ENCODE measurements at regions not wholly inside any gene's neighbourhood (a gene's known extent, or its start where the extent isn't known, plus 50 kb on each side); places are given as distances from the start of the nearest gene placed in this dataset.

GRCh38 chr12:4091016-4091743 is 182.4 kb upstream of the CCND2 start:
- no peaks in the 10 kb centered on the region for H3K9me3 ChIP-seq
- DNase-seq (ENCODE audit: low spot score in 2 of 2) = no peak
- no peak overlapping the region for H3K4me3 ChIP-seq
- H3K27ac ChIP-seq = no peak overlapping the region
- peaks cover 0 to 2% of the 10 kb centered on the region in 2 donors for H3K27me3 ChIP-seq
- TF ChIP-seq POLR2A (IDR thresholded peaks at IDR 0.05) (no peak), CTCF (IDR thresholded peaks at IDR 0.05) (no peak), POLR2AphosphoS5 (IDR thresholded peaks at IDR 0.05) (no peak)
- H3K36me3 ChIP-seq = no peaks in the 10 kb centered on the region
- intact Hi-C loops (cut with DNase I; ENCODE audit: low total_unique reads) = no loop called here
- H3K4me1 ChIP-seq = no peaks in the 10 kb centered on the region

DNA sequence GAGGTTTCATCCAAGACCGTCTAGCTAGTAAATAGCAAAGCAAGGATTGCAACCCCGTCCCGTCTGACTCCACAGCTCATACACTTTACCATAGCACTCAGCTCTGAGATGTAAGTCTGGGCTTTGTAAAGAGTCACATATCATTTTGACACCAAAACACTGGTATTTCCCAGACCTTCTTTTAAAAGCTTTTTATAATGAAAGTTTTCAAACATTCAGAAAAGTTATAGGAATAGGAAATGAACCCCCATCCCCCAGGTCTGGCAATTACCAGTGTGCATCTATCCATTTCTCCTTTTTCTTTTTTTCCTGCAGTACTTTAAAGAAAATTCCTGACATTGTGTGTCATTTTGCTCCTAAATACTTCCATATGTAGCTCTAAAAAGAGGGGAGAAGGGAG is 183.6 kb upstream of the CCND2 start:
- no peak overlapping the region for H3K27ac ChIP-seq
- no peak overlapping the region for H3K4me3 ChIP-seq
- intact Hi-C loops (cut with DNase I; ENCODE audit: low total_unique reads) = no loop called here
- TF ChIP-seq POLR2AphosphoS5 (IDR thresholded peaks at IDR 0.05) (no peak), CTCF (IDR thresholded peaks at IDR 0.05) (no peak), POLR2A (IDR thresholded peaks at IDR 0.05) (no peak)
- no peaks in the 10 kb centered on the region for H3K36me3 ChIP-seq
- H3K4me1 ChIP-seq = no peaks in the 10 kb centered on the region
- H3K27me3 ChIP-seq = peaks cover 0 to 2% of the 10 kb centered on the region in 2 donors
- no peaks in the 10 kb centered on the region for H3K9me3 ChIP-seq
- DNase-seq (ENCODE audit: low spot score in 2 of 2) = no peak

- intact Hi-C loops (cut with DNase I; ENCODE audit: low total_unique reads) = no loop called here
- no peaks in the 10 kb centered on the region for H3K36me3 ChIP-seq
- TF ChIP-seq CTCF (IDR thresholded peaks at IDR 0.05) (no peak), POLR2A (IDR thresholded peaks at IDR 0.05) (no peak), POLR2AphosphoS5 (IDR thresholded peaks at IDR 0.05) (no peak)
- no peak overlapping the region for H3K4me3 ChIP-seq
- no peak for DNase-seq (ENCODE audit: low spot score in 2 of 2)
- no peaks in the 10 kb centered on the region for H3K4me1 ChIP-seq
- no peak overlapping the region for H3K27ac ChIP-seq
- peaks cover 0 to 2% of the 10 kb centered on the region in 2 donors for H3K27me3 ChIP-seq
- H3K9me3 ChIP-seq = no peaks in the 10 kb centered on the region
These were observed 184.4 kb upstream of the CCND2 start for GRCh38 chr12:4089121-4089606.

DNA sequence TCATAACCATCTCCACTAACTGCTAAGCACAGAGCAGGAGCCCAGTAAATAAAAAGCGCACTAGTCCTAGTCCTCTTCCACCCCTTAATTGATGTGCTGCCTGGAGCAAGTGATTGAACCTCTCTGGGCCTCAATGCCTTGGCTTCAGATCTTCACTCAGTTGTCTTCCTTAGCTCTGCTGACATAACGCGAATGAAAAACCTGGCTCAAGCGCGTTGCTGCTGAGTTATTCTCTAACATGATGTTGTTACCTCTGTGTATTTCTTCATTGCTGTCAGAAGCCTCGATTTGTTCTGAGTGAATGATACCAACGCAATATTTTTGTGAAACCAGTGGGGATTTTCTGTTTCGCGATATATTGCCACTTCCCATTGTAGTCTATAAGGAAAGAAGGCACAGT is 185.1 kb upstream of the CCND2 start:
- no peak overlapping the region for H3K4me3 ChIP-seq
- H3K27me3 ChIP-seq = peaks cover 0 to 2% of the 10 kb centered on the region in 2 donors
- no peak for DNase-seq (ENCODE audit: low spot score in 2 of 2)
- intact Hi-C loops (cut with DNase I; ENCODE audit: low total_unique reads) = no loop called here
- no peaks in the 10 kb centered on the region for H3K9me3 ChIP-seq
- no peak overlapping the region for H3K27ac ChIP-seq
- H3K36me3 ChIP-seq = no peaks in the 10 kb centered on the region
- no peaks in the 10 kb centered on the region for H3K4me1 ChIP-seq
- TF ChIP-seq CTCF (IDR thresholded peaks at IDR 0.05) (no peak), POLR2AphosphoS5 (IDR thresholded peaks at IDR 0.05) (no peak), POLR2A (IDR thresholded peaks at IDR 0.05) (no peak)

DNA sequence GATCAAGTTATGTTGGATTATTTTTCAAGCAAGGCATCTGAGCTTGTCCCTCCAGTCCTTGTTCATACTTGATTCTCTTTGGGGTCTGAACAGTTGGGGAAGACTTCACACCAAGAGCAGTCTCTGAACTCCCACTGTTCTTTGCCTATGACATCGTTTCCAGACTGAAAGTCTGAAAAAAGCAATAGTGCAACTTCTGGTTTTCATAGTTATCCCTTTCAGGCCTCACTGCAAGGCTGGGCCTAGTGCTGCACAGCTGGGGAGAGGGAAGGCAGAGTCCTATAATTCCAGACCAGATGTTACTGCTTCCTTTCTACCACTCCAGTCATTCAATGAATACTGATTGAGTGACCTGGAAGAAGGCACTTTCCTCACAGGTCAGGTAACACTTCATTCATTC is 187.1 kb upstream of the CCND2 start:
- Histone ChIP-seq H3K9me3 (no peaks in the 10 kb centered on the region), H3K27me3 (no peaks in the 10 kb centered on the region), H3K27ac (no peak overlapping the region), H3K36me3 (no peaks in the 10 kb centered on the region), H3K4me3 (no peak overlapping the region), H3K4me1 (no peaks in the 10 kb centered on the region)
- TF ChIP-seq POLR2AphosphoS5 (IDR thresholded peaks at IDR 0.05) = no peak
- no peak for TF ChIP-seq POLR2A (IDR thresholded peaks at IDR 0.05)
- TF ChIP-seq CTCF (IDR thresholded peaks at IDR 0.05) = no peak
- intact Hi-C loops (cut with DNase I; ENCODE audit: low total_unique reads) = no loop called here
- no peak for DNase-seq (ENCODE audit: low spot score in 2 of 2)

Measured in breast epithelium (tissue), 4 donors.